ENCODE measurements at regions not wholly inside any gene's neighbourhood (a gene's known extent, or its start where the extent isn't known, plus 50 kb on each side); places are given as distances from the start of the nearest gene placed in this dataset.

DNA sequence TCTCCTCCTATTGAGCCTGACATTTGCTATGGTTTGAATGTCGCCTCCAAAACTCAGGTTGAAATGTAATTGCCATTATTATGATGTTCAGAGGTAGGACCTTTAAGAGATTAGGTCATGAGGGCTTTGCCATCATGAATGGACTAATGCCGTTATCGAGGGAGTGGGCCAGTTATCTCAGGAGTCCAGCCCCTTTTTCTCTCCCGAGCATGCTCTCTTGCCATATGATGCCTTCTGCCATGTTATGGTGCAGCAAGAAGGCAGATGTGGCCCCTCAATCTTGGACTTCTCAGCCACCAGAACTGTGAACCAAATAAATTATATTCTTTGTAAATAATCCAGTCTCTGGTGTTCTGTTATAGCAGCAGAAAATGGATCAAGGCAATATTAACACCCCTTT, 323.5 kb downstream of the RRAGC start:
- Histone ChIP-seq H3K23ac (ENCODE audit: insufficient read length, low read depth, low read length) (no peak overlapping the region), H3K23me2 (ENCODE audit: insufficient read length, low read depth, low read length, poor library complexity, severe bottlenecking) (no peaks in the 10 kb centered on the region), H2BK5ac (ENCODE audit: insufficient read length, low read length) (no peak overlapping the region), H3K56ac (ENCODE audit: insufficient read length, low read depth, low read length) (no peak overlapping the region), H2AFZ (ENCODE audit: low read length) (no peak overlapping the region), H3K27me3 (ENCODE audit: insufficient read depth, low read length) (no peaks in the 10 kb centered on the region), H4K8ac (replicated peaks; ENCODE audit: insufficient read length, low read depth, low read length) (no peak overlapping the region), H2BK120ac (ENCODE audit: low read depth, low read length, poor library complexity, severe bottlenecking) (no peak overlapping the region), H3K14ac (ENCODE audit: insufficient read depth, low read length) (no peak overlapping the region), H4K91ac (ENCODE audit: insufficient read length, low read depth, low read length) (no peak overlapping the region), H3K9ac (ENCODE audit: extremely low read depth, insufficient read length, low read length) (no peak overlapping the region), H3K27ac (ENCODE audit: insufficient read length, low read depth, low read length) (no peak overlapping the region), H4K5ac (ENCODE audit: insufficient read length, low read depth, low read length) (no peak overlapping the region), H4K20me1 (ENCODE audit: control insufficient read depth, insufficient read depth, insufficient read length) (no peaks in the 10 kb centered on the region), H2AK5ac (ENCODE audit: insufficient read length, low read length) (no peak overlapping the region), H2BK12ac (ENCODE audit: insufficient read length, low read depth, low read length) (no peak overlapping the region), H3K79me2 (ENCODE audit: insufficient read depth, low read length) (no peaks in the 10 kb centered on the region), H3K18ac (ENCODE audit: insufficient read length, low read depth, low read length) (no peak overlapping the region), H3K79me1 (ENCODE audit: insufficient read depth, low read depth, low read length, poor library complexity, severe bottlenecking) (no peaks in the 10 kb centered on the region), H3K9me3 (ENCODE audit: control insufficient read depth, low read depth, low read length) (no peaks in the 10 kb centered on the region), H2BK20ac (ENCODE audit: low read depth, low read length, poor library complexity, severe bottlenecking) (no peak overlapping the region), H3K4me2 (ENCODE audit: insufficient read depth, insufficient read length, low read length) (no peak overlapping the region), H3K4ac (ENCODE audit: low read depth, low read length) (no peak overlapping the region), H2BK15ac (ENCODE audit: low read depth, low read length) (no peak overlapping the region), H3K4me1 (ENCODE audit: insufficient read depth, low read length) (no peaks in the 10 kb centered on the region), H3T11ph (ENCODE audit: low read length) (no peak overlapping the region)
- Mint-ChIP-seq H3K4me1 (peaks cover 5% of the 10 kb centered on the region in 2 experiments), H3K4me3 (no peak overlapping the region), H3K9me3 (no peaks in the 10 kb centered on the region), H3K27ac (no peak overlapping the region), H3K36me3 (ENCODE audit: insufficient read depth in 1 of 3, low read depth in 3 of 3) (no peaks in the 10 kb centered on the region), H3K27me3 (ENCODE audit: low read depth) (peaks cover 3% of the 10 kb centered on the region)
- WGBS (ENCODE audit: extremely low coverage, insufficient read length, low lambda C conversion rate): no CpG with 5 or more reads among the region's 4 CpGs
- no peak for DNase-seq
- TF ChIP-seq, protein P1, sequence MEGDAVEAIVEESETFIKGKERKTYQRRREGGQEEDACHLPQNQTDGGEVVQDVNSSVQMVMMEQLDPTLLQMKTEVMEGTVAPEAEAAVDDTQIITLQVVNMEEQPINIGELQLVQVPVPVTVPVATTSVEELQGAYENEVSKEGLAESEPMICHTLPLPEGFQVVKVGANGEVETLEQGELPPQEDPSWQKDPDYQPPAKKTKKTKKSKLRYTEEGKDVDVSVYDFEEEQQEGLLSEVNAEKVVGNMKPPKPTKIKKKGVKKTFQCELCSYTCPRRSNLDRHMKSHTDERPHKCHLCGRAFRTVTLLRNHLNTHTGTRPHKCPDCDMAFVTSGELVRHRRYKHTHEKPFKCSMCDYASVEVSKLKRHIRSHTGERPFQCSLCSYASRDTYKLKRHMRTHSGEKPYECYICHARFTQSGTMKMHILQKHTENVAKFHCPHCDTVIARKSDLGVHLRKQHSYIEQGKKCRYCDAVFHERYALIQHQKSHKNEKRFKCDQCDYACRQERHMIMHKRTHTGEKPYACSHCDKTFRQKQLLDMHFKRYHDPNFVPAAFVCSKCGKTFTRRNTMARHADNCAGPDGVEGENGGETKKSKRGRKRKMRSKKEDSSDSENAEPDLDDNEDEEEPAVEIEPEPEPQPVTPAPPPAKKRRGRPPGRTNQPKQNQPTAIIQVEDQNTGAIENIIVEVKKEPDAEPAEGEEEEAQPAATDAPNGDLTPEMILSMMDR (conservative IDR thresholded peaks at IDR 0.05): no peak

Data from H9 (cell line).